Gastrocnemius medialis (tissue), 4 donors: ENCODE measurements at regions not wholly inside any gene's neighbourhood (a gene's known extent, or its start where the extent isn't known, plus 50 kb on each side); places are given as distances from the start of the nearest gene placed in this dataset.

Source experiments
- POLR2A ChIP-seq, 2 donors: fragments of 450-650 bp; IDR thresholded peaks; one replicate each; pipeline ENCODE4 v1.6.1; 2017; ENCODE audit warnings: antibody characterized with exemption in 2 of 2, mild to moderate bottlenecking in 2 of 2, moderate library complexity in 2 of 2
- TF ChIP-seq, protein P1 (sequence below), 5 experiments: fragments of 450-650 bp in 3 of 5; fragments of 200-600 bp in 2 of 5; sonication (generic) in 2 of 5; IDR thresholded peaks in 4 of 5; conservative IDR thresholded peaks in 1 of 5; 1 replicate in 4 of 5; 2 replicates in 1 of 5; pipeline ENCODE4 v1.5.1; 2016 to 2019; ENCODE audit warnings: antibody characterized with exemption in 5 of 5, mild to moderate bottlenecking in 3 of 5, moderate library complexity in 3 of 5

DNA sequence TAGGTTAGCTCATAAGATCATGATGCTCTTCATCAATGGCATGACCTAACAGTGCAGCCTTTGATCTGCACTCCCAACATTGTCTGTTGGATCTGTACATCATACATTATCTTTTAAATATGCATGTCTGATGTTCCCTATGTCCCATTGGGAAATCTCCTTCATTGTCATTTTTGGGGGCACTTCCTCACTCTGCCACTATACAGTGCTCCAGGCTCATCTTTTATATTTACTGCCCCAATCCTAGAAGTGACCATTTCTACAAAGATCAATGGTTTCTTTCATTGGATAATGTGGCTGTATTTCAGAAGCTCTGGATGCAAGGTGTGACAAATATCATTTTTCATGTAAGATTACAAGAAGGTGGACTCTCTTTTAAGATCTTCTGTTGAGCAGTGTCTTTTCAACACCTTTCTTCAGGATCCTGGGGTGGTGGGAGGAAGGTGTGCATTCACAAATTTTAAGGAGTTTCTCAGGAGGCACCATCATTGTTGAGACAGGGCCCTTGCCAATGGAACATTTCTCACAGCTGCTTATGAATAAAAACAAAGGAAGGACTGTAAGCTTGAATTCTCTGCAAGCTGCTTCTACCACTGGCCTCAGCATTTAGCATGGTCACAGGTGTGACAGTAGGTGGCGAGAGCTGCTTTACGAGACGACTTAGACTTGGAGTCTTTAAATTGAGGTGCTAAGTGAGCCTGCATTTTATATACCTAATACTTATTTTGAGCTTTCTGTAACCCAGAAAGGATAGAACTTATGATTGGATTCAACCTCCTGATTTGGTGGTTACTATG lies 403.0 kb downstream of the LMO7 start:
- TF ChIP-seq, protein P1, sequence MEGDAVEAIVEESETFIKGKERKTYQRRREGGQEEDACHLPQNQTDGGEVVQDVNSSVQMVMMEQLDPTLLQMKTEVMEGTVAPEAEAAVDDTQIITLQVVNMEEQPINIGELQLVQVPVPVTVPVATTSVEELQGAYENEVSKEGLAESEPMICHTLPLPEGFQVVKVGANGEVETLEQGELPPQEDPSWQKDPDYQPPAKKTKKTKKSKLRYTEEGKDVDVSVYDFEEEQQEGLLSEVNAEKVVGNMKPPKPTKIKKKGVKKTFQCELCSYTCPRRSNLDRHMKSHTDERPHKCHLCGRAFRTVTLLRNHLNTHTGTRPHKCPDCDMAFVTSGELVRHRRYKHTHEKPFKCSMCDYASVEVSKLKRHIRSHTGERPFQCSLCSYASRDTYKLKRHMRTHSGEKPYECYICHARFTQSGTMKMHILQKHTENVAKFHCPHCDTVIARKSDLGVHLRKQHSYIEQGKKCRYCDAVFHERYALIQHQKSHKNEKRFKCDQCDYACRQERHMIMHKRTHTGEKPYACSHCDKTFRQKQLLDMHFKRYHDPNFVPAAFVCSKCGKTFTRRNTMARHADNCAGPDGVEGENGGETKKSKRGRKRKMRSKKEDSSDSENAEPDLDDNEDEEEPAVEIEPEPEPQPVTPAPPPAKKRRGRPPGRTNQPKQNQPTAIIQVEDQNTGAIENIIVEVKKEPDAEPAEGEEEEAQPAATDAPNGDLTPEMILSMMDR (IDR thresholded peaks at IDR 0.05 in 4 of 5, conservative IDR thresholded peaks at IDR 0.05 in 1 of 5) = no peak
- no peak for TF ChIP-seq POLR2A (IDR thresholded peaks at IDR 0.05)
